Upper lobe of left lung (tissue), 4 donors: ENCODE measurements at regions not wholly inside any gene's neighbourhood (a gene's known extent, or its start where the extent isn't known, plus 50 kb on each side); places are given as distances from the start of the nearest gene placed in this dataset.

ENCODE experiments used
- EP300 ChIP-seq, 4 donors: sonication (generic); formaldehyde crosslinking; IDR thresholded peaks; one replicate each; pipeline ENCODE4 v1.5.1; 2017; ENCODE audit warnings: antibody characterized with exemption in 4 of 4, control low read depth in 2 of 4
- POLR2A ChIP-seq, 4 donors: fragments of 450-650 bp; IDR thresholded peaks; one replicate each; pipeline ENCODE4 v1.5.1; 2016 to 2017; ENCODE audit warnings: antibody characterized with exemption in 4 of 4, mild to moderate bottlenecking in 2 of 4
- POLR2AphosphoS5 ChIP-seq, 2 donors: sonication (generic); formaldehyde crosslinking; IDR thresholded peaks; one replicate each; pipeline ENCODE4 v1.5.1; 2017; ENCODE audit warnings: antibody characterized with exemption in 2 of 2
- TF ChIP-seq, protein P1 (sequence below), 6 experiments: fragments of 450-650 bp in 4 of 6; fragments of 200-600 bp in 2 of 6; sonication (generic) in 2 of 6; IDR thresholded peaks; one replicate each; pipeline ENCODE4 v1.5.1; 2016 to 2019; ENCODE audit warnings: antibody characterized with exemption in 6 of 6

DNA sequence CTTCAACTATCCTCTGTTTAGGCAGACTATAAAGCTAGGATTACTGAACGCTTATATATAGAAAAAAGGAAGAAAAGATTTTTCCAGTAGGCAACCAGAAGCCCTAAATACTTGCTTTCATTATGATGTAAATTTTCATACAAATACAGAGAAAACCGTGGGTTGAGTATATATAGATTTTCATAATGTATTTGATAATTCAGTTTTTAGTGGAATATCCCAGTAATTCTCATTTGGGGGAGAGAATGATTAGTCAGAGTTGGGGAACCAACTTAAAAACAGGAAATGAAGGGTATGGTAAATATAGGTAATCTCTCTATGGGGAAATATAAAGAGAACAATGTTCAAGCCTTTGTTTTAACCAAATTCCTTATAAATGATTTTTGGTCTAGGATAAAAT lies 154.0 kb upstream of the CITED2 start:
- TF ChIP-seq, protein P1, sequence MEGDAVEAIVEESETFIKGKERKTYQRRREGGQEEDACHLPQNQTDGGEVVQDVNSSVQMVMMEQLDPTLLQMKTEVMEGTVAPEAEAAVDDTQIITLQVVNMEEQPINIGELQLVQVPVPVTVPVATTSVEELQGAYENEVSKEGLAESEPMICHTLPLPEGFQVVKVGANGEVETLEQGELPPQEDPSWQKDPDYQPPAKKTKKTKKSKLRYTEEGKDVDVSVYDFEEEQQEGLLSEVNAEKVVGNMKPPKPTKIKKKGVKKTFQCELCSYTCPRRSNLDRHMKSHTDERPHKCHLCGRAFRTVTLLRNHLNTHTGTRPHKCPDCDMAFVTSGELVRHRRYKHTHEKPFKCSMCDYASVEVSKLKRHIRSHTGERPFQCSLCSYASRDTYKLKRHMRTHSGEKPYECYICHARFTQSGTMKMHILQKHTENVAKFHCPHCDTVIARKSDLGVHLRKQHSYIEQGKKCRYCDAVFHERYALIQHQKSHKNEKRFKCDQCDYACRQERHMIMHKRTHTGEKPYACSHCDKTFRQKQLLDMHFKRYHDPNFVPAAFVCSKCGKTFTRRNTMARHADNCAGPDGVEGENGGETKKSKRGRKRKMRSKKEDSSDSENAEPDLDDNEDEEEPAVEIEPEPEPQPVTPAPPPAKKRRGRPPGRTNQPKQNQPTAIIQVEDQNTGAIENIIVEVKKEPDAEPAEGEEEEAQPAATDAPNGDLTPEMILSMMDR (IDR thresholded peaks at IDR 0.05), result no peak
- TF ChIP-seq EP300 (IDR thresholded peaks at IDR 0.05) (no peak), POLR2A (IDR thresholded peaks at IDR 0.05) (no peak), POLR2AphosphoS5 (IDR thresholded peaks at IDR 0.05) (no peak)
